ENCODE measurements at regions not wholly inside any gene's neighbourhood (a gene's known extent, or its start where the extent isn't known, plus 50 kb on each side); places are given as distances from the start of the nearest gene placed in this dataset.

DNA sequence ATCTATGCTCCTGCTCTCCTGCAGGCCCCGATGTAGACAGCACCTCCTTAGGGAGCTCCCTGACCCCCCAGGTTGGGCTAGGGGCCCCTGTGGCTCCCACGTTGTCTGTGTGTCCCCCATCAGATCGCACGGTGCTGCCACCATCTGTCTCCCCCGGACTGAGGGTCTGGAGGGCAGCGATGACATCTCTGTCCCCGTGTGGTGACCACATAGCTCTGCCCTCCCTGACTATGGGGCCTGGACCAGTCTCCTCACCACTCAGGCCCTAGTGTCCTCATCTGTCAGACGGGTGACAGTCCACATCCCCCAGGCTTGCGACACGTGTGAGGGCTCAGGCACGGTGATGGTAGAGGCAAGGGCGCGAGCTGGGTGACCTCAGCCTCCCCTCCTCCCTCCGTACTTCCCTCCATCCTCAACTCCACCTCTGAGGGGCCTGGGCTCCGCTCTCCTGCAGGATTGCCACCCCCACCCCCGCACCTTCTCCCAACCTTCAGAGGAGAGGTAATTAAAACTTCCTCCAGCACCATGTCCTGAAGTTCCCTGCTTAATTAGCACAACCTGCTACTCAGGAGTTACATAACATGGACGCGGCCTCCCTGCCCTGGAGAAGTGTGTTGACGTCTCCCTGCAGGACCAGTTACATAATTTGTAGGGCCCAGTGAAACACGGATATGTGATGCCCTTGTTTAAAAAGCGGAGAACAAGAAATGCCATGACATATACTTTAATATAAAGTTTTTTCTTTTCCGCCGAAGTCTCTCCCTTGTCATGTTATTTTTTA is 288.2 kb downstream of the PTPRU start:
- Histone ChIP-seq H3K27ac (ENCODE audit: low read depth, low read length) (no peak overlapping the region), H3K36me3 (ENCODE audit: control insufficient read depth, insufficient read depth, low read length) (no peaks in the 10 kb centered on the region), H3K4me1 (ENCODE audit: control insufficient read depth, insufficient read depth, low read length) (no peaks in the 10 kb centered on the region), H3K4me3 (ENCODE audit: low read length) (no peak overlapping the region), H3K9ac (ENCODE audit: low read length) (no peak overlapping the region), H3K27me3 (ENCODE audit: control insufficient read depth, insufficient read depth, low read length) (no peaks in the 10 kb centered on the region)

GRCh38 chr1:29523576-29523975 is 287.3 kb downstream of the PTPRU start:
- Histone ChIP-seq H3K4me3 (ENCODE audit: low read length) (no peak overlapping the region), H3K27ac (ENCODE audit: low read depth, low read length) (no peak overlapping the region), H3K4me1 (ENCODE audit: control insufficient read depth, insufficient read depth, low read length) (no peaks in the 10 kb centered on the region), H3K9ac (ENCODE audit: low read length) (no peak overlapping the region), H3K36me3 (ENCODE audit: control insufficient read depth, insufficient read depth, low read length) (no peaks in the 10 kb centered on the region), H3K27me3 (ENCODE audit: control insufficient read depth, insufficient read depth, low read length) (peaks cover 4% of the 10 kb centered on the region)

DNA sequence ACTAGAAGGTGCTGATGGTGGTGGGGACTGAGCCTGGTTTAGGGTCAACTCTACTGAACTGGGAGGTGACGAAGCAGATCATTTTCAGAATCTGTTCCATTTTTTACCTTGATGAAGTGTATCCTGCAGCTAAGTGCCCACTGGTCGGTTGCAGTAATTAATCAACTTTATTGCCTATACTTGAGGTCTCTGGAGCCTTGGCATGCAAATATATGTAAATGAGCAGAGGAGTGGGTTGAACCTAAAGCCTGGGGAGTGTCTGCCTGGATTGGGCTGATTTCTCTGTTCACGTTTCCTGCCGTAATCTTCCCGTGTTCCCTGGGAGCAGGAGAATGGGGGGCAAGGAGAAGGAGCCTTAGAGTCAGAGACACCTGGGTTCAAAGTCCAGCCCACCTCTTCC is 286.8 kb downstream of the PTPRU start:
- H3K4me1 ChIP-seq (ENCODE audit: control insufficient read depth, insufficient read depth, low read length), result no peaks in the 10 kb centered on the region

GRCh38 chr1:29521811-29522580 is 285.7 kb downstream of the PTPRU start:
- Histone ChIP-seq H3K4me1 (ENCODE audit: control insufficient read depth, insufficient read depth, low read length) (no peaks in the 10 kb centered on the region), H3K27me3 (ENCODE audit: control insufficient read depth, insufficient read depth, low read length) (peaks cover 7% of the 10 kb centered on the region), H3K9ac (ENCODE audit: low read length) (no peak overlapping the region), H3K36me3 (ENCODE audit: control insufficient read depth, insufficient read depth, low read length) (no peaks in the 10 kb centered on the region), H3K27ac (ENCODE audit: low read depth, low read length) (no peak overlapping the region), H3K4me3 (ENCODE audit: low read length) (no peak overlapping the region)

More for the DNA sequence above, 286.8 kb downstream of the PTPRU start:
- H3K27me3 ChIP-seq (ENCODE audit: control insufficient read depth, insufficient read depth, low read length), result peaks cover 4% of the 10 kb centered on the region
- no peak overlapping the region for H3K9ac ChIP-seq (ENCODE audit: low read length)
- H3K27ac ChIP-seq (ENCODE audit: low read depth, low read length), result no peak overlapping the region
- H3K4me3 ChIP-seq (ENCODE audit: low read length), result no peak overlapping the region
- H3K36me3 ChIP-seq (ENCODE audit: control insufficient read depth, insufficient read depth, low read length), result no peaks in the 10 kb centered on the region

DNA sequence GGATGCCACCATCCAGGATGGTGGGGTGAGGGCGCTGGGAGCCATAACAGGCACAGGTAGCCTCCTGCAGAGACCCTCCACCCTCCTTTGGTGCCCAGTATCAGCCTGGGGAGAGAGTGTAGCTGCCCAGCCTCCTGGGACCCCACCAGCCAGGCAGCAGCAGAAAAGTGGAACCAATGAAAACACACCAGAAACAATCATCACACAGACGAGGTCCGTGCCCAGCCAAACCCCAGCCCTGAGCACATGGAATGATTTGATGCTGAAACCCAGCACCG is 285.1 kb downstream of the PTPRU start:
- Histone ChIP-seq H3K9ac (ENCODE audit: low read length) (no peak overlapping the region), H3K4me3 (ENCODE audit: low read length) (no peak overlapping the region), H3K27ac (ENCODE audit: low read depth, low read length) (no peak overlapping the region), H3K36me3 (ENCODE audit: control insufficient read depth, insufficient read depth, low read length) (no peaks in the 10 kb centered on the region), H3K4me1 (ENCODE audit: control insufficient read depth, insufficient read depth, low read length) (no peaks in the 10 kb centered on the region), H3K27me3 (ENCODE audit: control insufficient read depth, insufficient read depth, low read length) (peaks cover 9% of the 10 kb centered on the region)

- H3K36me3 ChIP-seq (ENCODE audit: control insufficient read depth, insufficient read depth, low read length), result no peaks in the 10 kb centered on the region
- no peak overlapping the region for H3K4me3 ChIP-seq (ENCODE audit: low read length)
- H3K4me1 ChIP-seq (ENCODE audit: control insufficient read depth, insufficient read depth, low read length), result no peaks in the 10 kb centered on the region
- H3K27me3 ChIP-seq (ENCODE audit: control insufficient read depth, insufficient read depth, low read length), result peaks cover 9% of the 10 kb centered on the region
- no peak overlapping the region for H3K9ac ChIP-seq (ENCODE audit: low read length)
- H3K27ac ChIP-seq (ENCODE audit: low read depth, low read length), result no peak overlapping the region
Observed at GRCh38 chr1:29520571-29521437, 284.5 kb downstream of the PTPRU start.

DNA sequence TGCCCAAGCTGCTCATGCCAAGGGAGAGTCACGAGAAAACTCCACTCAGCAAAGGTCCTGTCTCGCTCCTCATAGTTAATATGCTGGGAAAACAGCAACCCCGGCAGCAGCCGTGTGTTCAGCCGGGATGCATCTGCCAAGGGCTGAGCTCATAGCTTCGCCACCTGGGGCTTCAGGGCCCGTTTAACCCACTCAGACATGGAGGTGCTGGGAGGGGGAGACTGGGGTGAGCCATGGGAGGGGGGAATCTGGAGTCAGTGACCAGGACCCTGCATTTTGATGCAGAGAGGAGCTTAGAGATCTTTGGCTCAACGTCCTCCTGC is 283.4 kb downstream of the PTPRU start:
- no peak overlapping the region for H3K27ac ChIP-seq (ENCODE audit: low read depth, low read length)
- H3K27me3 ChIP-seq (ENCODE audit: control insufficient read depth, insufficient read depth, low read length), result peaks cover 9% of the 10 kb centered on the region
- H3K4me1 ChIP-seq (ENCODE audit: control insufficient read depth, insufficient read depth, low read length), result no peaks in the 10 kb centered on the region
- H3K4me3 ChIP-seq (ENCODE audit: low read length), result no peak overlapping the region
- no peak overlapping the region for H3K9ac ChIP-seq (ENCODE audit: low read length)
- no peaks in the 10 kb centered on the region for H3K36me3 ChIP-seq (ENCODE audit: control insufficient read depth, insufficient read depth, low read length)

GRCh38 chr1:29519108-29519787 is 282.9 kb downstream of the PTPRU start:
- H3K4me1 ChIP-seq (ENCODE audit: control insufficient read depth, insufficient read depth, low read length), result no peaks in the 10 kb centered on the region
- no peaks in the 10 kb centered on the region for H3K36me3 ChIP-seq (ENCODE audit: control insufficient read depth, insufficient read depth, low read length)
- H3K4me3 ChIP-seq (ENCODE audit: low read length), result no peak overlapping the region
- H3K9ac ChIP-seq (ENCODE audit: low read length), result no peak overlapping the region
- no peak overlapping the region for H3K27ac ChIP-seq (ENCODE audit: low read depth, low read length)
- peaks cover 9% of the 10 kb centered on the region for H3K27me3 ChIP-seq (ENCODE audit: control insufficient read depth, insufficient read depth, low read length)

GRCh38 chr1:29518183-29518835 is 282.0 kb downstream of the PTPRU start:
- no peaks in the 10 kb centered on the region for H3K4me1 ChIP-seq (ENCODE audit: control insufficient read depth, insufficient read depth, low read length)
- H3K9ac ChIP-seq (ENCODE audit: low read length), result no peak overlapping the region
- H3K27ac ChIP-seq (ENCODE audit: low read depth, low read length), result no peak overlapping the region
- no peak overlapping the region for H3K4me3 ChIP-seq (ENCODE audit: low read length)
- no peaks in the 10 kb centered on the region for H3K36me3 ChIP-seq (ENCODE audit: control insufficient read depth, insufficient read depth, low read length)
- peaks cover 9% of the 10 kb centered on the region for H3K27me3 ChIP-seq (ENCODE audit: control insufficient read depth, insufficient read depth, low read length)

DNA sequence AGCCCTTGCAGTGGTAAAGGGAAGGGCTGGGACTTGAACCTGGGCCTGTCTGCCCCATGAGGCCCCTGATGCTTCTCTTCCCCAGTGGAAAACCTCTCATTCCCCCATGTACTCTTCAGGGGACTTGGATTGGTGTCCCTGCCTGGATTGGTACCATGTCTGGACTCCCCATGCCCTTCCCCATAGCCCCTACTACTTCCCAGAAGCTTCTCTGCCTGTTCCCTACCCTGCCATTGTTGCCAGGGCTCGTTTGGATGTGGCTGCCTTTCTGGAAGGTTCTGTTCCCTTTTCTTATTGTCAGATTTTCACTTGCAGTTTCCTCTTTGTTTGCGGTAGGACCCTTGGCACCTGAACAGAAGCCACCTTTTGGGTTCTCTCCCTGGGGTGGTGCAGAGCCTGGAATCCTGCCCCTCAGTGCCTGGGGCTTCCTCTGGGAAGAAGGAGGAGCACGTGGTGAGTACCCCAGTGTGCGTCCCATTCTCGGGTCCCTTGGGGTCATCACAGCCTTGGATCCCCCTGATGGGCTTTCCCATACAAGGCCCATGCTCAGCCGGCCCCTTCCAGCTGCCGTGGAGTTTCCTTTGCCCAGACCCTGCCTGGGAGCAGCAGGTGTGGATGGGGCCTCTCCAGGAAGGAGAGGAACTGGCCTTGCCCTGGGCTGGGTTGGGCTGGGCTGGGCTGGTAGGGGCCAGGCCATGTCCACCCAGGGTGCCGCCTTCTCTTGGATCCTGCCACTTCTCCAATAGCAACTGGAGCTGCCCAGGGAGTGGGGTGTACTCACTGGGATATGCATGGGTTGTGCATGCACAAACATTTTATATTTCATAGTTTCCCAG is 281.1 kb downstream of the PTPRU start:
- Histone ChIP-seq H3K4me1 (ENCODE audit: control insufficient read depth, insufficient read depth, low read length) (no peaks in the 10 kb centered on the region), H3K4me3 (ENCODE audit: low read length) (no peak overlapping the region), H3K36me3 (ENCODE audit: control insufficient read depth, insufficient read depth, low read length) (no peaks in the 10 kb centered on the region), H3K27me3 (ENCODE audit: control insufficient read depth, insufficient read depth, low read length) (peaks cover 9% of the 10 kb centered on the region), H3K27ac (ENCODE audit: low read depth, low read length) (no peak overlapping the region), H3K9ac (ENCODE audit: low read length) (no peak overlapping the region)

DNA sequence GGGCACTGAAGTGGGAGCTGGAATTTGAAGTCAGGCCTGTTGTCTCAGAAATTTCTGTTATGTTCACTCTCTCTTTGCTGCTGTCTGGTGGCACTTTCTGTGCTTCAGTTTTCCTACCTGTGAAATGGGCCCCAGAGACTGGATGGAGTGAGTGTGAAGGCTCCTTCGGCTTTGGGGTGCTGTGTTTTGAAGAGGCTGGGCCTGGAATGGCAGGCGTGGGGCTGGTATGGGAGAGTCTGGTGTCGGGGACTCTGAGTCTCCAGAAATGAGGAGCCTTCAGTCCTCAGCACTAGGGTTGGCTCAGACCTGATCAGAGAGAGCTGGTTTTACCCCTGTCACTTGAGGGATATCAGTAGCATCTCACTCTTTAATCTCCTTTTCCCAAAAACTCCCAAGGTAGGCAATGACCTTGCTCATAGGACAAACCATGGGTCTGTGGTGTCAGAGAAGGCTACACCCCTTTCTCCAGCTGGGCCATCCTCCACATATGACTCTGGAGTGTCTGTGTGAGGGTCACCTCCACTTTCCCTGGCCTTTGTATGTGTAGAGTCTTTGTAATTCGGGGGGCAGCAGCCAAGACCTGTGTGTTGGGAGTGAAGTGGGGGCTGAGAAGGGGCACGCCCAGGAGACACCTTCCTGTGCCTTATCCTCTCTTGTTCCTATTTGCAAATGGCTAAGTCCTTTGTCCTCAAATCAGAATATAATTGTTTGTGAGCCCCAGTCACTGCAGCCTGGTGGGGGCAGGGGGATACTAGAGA is 279.9 kb downstream of the PTPRU start:
- H3K4me3 ChIP-seq (ENCODE audit: low read length), result no peak overlapping the region
- H3K27ac ChIP-seq (ENCODE audit: low read depth, low read length), result no peak overlapping the region
- no peaks in the 10 kb centered on the region for H3K36me3 ChIP-seq (ENCODE audit: control insufficient read depth, insufficient read depth, low read length)
- no peak overlapping the region for H3K9ac ChIP-seq (ENCODE audit: low read length)
- no peaks in the 10 kb centered on the region for H3K4me1 ChIP-seq (ENCODE audit: control insufficient read depth, insufficient read depth, low read length)
- peaks cover 9% of the 10 kb centered on the region for H3K27me3 ChIP-seq (ENCODE audit: control insufficient read depth, insufficient read depth, low read length)
